ENCODE measurements at regions not wholly inside any gene's neighbourhood (a gene's known extent, or its start where the extent isn't known, plus 50 kb on each side); places are given as distances from the start of the nearest gene placed in this dataset.

DNA sequence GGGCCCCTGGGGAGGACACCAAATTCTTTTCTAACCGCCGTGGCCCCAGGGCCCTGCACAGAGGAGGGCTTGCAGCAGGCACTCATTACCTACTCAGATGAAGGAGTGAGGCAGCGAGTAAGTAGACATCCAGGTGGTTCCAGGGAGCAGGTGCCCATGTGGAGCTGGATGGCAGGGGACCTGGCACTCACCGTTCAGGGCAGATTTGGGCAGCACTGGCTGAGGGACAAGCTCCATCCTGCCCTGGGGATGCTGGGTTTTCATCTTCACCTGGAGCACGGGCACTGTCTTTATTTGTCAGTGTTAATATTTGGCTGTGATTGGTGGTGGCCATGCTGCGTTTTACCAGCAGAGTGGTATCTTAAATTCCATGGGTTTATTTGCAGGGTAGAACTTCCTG, 1182.7 kb downstream of the BRD1 start:
- no peak overlapping the region for H3K4me3 ChIP-seq (ENCODE audit: low read depth, low read length)

DNA sequence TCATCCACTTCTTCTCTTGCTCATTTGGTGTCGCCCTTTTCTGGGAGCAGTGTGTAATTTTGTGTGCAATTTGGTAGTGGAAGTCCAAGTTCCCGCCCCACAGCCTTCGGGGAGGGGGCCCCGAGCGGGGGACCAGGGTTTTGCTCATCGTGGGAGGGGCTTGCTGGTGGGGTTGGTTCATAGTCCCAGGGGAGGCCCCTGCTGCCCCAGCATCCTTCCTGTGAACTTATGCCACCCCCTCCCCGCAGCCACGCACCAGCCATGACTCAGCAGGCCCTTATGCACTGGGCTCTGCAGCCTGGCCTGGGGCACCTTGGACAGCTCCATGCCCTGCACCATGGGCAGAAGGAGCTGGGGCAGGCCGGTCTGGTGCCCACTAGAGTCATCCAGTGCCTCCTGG, 1183.6 kb downstream of the BRD1 start:
- no peak overlapping the region for H3K4me3 ChIP-seq (ENCODE audit: low read depth, low read length)

DNA sequence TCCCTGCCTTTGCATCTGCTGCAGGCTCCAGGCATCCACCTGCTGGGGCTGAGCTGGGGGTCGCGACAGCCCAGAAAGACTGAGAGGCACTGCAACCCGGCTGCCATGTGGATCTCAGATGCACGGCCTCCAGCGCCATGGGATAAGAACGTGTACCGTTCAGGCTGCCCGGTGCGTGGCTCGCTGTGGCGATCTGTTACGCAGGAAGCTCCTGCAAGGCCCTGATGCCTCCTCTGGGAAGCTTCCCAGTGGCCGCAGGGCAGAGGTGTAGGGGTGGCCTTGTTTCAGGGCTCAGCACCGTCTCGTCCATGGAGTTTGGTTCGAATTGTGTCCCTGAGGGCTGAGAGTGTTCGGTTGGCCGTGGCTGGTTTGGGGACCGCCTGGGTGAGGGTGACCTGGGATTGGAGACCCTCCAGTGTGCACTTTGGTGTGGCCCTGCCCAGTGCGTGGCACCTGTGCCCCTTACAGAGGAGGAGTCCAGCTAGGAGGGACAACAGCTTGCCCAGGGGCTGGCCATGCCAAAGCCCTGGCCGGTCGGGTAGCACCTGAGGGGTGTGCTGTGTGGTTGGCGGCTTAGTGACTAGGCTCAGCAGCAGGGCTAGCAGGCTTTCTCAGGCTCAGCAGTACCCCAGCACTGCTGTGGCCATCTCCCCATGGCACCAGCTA, 1184.5 kb downstream of the BRD1 start:
- H3K4me3 ChIP-seq (ENCODE audit: low read depth, low read length): no peak overlapping the region

DNA sequence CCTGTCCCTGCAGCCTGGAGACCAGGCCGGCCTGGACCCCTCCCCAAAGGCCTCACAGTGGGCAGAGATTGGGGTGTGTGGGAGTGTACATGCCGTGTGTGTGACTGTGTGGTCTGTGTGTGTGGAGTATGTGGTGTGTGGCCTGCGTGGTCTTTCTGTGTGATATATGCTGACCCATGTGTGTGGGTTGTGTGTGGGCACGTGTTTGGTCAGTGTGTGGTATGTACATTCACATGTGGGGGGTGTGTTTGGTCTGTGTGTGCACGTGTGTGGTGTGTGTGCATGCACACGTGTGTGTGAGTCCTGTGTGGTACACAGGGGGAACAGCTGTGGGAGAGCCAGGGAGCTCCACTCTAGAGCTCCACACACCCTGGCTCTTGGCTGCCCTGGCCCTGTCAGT, 1185.1 kb downstream of the BRD1 start:
- H3K4me3 ChIP-seq (ENCODE audit: low read depth, low read length): no peak overlapping the region

DNA sequence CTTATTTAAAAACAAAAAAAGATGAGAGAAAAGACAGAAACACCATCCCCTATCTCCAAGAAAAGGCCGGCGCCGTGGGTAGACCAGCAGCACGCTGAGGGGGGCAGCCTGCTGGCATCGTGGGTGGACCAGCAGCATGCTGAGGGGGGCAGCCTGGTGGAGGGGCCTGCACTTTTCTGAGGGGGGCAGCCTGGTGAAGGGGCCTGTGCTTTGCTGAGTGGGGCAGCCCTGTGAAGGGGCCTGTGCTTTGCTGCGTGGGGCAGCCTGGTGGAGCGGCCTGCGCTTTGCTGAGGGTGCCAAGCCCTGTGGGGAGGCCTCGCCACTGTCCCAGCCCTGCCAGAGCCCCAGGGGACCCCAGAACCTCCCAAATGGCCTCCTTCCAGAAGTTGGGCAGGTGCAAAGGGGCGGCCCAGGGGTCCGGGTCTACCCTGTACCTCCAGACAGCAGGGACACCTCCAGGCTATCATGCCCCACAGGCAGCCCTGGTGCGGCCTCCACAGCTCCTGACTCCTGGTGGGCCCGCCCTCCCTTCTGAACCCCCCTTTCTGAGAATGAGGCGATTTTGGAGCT, 1185.7 kb downstream of the BRD1 start:
- no peak overlapping the region for H3K4me3 ChIP-seq (ENCODE audit: low read depth, low read length)

DNA sequence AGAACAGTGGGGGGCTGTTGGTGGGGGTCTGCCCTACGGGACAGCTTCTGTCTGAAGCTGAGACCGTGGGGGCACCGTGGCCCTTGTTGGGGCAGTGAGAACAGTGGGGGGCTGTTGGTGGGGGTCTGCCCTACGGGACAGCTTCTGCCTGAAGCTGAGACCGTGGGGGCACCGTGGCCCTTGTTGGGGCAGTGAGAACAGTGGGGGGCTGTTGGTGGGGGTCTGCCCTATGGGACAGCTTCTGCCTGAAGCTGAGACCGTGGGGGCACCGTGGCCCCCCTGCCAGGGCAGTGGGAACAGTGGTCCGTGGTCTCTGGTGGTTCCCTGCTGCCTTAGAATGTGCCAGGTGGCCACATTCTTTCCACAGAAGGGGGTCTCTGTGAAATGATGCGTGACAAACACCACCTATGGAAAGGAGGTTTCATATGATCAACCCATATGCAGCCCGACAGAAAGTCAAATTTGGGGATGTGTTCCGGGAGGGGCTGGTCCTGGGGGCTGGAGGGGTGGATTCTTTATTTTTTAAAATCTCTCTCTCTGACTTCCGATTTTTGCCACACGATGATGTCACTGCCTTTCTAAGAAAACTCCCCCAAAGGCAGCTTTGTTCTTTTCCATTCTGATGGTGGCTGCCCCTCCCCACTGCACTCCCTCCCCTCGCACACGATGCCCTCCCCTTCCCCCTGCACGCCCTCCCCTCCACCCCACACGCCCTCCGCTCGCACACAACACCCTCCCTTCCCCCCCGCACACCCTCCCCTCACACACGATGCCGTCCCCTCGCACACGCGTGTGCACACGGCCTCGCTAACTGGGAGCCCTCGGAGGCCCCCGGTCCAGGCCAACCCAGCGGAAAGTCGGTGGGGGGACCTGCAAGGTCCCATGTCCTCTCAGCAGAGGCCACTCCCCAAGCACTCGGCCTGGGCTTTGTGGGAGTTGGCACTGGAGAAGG, 1186.5 kb downstream of the BRD1 start:
- no peak overlapping the region for H3K4me3 ChIP-seq (ENCODE audit: low read depth, low read length)

DNA sequence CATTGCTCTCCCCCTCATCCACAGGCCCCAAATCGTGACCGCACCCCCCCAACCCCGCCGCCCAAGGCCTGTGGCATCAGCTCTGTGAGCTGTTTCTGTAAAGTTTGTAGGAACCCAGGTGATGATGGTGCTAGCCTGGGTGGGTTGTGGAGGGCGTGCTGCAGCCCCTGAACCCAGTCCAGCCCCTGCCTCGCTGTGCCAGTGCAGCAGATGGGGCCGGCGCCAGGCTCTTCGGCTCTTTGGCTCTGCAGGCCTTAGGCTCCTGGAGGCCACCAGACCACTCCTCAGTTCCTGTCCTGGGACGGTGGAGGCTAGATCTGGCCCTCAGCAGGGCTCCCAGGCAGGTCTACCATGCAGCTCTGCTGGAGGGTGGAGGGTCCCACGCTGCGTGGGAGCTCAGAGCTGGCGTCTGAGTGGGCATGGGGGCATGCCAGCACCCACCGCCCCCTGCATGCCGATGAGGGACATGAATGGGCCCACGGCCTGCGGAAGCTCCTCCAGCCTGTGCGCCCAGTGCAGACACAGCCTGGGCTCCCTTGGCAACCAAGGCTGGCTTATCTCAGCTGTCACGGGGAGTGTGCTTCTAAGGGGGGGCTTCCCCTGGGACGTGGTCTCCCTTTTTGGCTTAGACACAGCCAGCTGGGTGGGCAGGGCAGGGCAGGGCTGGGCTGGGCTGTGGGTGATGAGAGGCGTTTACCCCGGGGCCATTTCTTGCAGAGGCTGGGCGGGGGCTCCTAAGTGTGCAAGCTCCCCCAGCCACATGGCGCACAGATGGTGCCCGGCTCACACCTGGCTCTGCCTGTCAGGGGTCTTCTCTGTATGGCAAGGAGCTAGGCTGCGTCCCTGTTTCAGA, 1187.6 kb downstream of the BRD1 start:
- H3K4me3 ChIP-seq (ENCODE audit: low read depth, low read length): no peak overlapping the region

DNA sequence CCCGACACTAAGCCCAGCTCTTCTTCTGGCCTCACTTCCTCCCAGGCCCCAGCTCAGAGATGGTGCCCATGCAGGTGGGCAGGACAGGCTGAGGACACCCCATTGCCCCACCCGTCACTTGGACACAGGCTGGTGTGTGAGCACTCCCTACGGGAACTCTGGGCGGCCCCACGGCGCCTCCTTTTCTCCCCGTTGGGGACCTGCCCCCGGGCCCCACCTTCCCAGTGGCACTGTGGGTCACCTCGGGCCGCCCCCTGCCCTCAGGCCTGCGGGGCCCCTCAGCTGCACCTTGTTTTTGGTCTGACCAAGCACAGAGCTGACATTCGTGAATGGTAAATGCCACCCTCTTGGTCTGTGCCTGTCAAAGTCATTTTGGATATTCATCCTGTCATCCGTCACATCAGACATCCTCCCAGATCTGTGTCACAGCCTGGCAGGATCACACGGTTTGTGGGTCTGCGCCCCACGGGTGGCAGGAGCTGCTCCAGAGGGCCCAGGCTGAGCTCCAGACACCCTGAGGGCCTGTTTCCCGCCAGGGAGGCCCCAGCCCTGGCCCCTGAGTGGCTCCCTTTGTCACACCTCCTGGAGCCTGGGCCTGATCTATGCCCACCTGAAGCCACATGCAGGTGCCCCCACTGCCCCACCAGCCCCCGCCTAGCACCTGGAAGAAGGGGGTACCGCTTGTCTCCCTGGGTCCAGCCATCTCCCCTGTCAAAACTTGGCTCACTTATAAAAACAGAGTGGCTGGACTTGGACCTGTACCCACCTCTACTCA, 1188.5 kb downstream of the BRD1 start:
- no peak overlapping the region for H3K4me3 ChIP-seq (ENCODE audit: low read depth, low read length)

DNA sequence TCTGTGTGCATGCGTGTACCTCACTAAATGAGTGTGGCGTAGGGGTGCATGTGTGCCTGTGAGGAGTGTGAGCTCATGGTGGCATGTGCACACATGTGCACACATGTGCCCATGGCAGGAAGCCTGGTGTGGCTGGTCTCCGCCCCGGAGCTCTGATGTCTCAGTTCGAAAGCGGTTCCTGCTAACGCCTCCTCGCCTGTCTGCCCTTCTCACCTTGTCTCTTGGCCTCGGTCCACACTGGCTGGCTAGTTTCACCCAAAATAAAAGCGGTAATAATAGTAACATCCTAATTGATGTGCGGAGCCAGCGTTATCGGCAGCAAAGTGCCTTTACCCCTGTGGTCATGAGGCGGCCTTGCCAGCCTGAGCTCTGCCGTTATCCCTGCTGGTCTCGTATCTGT, 1190.4 kb downstream of the BRD1 start:
- H3K4me3 ChIP-seq (ENCODE audit: low read depth, low read length): no peak overlapping the region

DNA sequence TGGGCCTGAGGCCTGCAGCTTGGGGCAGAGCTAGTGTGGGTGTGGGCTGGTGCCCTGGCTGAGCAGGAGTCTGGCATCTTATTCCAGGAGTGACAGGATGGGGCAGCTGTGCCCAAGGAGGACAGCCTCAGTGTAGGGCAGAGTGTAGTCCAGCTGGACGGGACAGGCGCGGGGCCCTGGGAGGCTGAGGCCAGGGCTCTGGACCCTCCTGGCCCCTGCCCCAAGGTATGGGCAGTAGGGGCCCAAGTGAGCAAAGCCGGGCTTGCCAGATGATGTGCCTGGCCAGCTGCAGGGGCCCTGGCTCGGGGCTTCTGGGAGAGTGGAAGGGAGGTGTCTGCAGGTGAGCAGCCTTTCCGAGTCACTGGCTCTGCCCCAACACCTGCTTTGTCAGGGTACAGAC, 1190.9 kb downstream of the BRD1 start:
- H3K4me3 ChIP-seq (ENCODE audit: low read depth, low read length): no peak overlapping the region

DNA sequence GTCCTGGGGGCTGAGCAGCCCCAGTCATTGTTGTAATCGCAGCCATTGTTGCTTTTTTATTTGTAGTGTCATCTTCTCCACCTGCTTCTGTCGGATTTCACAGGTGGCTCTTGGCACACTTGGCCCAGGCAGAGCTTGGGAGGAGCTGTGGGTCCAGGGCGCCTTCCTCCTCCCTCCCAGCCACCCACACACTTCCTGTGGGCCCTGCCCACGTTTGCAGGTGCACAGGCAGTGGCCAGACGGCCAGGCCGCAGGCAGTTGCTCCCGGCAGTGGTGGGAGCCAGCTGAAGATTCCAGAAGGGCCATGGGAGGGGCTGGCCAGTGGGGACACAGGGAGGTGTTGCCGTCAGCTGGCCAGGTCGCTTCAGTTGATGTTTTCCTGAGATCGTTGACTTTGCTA, 1191.9 kb downstream of the BRD1 start:
- H3K4me3 ChIP-seq (ENCODE audit: low read depth, low read length): no peak overlapping the region

DNA sequence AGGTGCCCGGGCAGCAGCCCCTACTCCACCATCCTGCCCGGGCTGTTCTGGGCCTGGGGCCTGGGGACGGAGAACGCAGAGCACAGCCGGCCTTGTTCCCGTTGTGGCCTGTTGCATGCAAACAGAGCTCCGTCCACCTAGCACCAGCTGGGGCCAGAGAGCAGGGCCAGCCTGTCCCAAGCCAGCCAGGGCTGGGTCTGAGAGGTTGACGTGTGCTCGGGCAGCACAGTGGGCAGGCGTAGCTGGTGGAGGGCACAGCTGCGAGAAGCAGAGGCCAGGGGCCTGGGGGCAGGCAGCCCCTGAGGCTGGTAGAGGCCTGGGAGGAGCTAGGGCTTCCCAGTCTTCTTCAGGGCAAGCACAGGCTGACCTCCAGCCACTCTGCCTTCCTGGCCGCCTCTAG, 1192.6 kb downstream of the BRD1 start:
- H3K4me3 ChIP-seq (ENCODE audit: low read depth, low read length): no peak overlapping the region

DNA sequence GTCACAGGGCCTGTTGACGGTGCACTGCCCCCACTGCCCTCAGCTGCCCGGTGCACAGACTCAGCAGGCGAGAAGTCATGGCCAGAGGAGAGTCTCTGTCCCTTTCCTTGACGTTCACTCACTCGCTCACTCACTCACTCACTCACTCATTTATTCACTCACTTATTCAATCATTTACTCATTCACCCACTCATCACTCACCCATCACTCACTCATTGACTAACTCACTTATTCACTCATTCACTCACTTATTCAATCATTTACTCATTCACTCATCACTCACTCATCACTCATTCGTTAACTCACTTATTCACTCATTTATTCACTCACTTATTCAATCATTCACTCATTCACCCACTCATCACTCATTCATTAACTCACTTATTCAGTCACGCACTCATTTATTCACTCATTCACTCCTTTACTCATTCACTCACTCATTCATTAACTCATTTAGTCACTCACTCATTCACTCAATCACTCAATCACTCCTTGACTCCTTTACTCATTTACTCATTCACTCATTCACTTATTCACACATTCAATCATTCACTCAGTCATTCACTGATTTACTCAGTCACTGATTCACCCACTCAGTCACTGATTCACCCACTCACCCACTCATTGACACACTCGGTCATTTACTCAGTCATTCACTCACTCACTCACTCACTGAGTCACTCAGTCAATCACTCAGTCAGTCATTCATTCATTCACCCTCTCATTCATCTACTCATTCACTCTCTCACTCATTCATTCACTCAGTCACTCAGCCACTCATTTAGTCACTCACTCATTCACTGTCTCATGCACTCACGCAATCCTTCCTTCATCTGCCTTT, 1193.5 kb downstream of the BRD1 start:
- no peak overlapping the region for H3K4me3 ChIP-seq (ENCODE audit: low read depth, low read length)

DNA sequence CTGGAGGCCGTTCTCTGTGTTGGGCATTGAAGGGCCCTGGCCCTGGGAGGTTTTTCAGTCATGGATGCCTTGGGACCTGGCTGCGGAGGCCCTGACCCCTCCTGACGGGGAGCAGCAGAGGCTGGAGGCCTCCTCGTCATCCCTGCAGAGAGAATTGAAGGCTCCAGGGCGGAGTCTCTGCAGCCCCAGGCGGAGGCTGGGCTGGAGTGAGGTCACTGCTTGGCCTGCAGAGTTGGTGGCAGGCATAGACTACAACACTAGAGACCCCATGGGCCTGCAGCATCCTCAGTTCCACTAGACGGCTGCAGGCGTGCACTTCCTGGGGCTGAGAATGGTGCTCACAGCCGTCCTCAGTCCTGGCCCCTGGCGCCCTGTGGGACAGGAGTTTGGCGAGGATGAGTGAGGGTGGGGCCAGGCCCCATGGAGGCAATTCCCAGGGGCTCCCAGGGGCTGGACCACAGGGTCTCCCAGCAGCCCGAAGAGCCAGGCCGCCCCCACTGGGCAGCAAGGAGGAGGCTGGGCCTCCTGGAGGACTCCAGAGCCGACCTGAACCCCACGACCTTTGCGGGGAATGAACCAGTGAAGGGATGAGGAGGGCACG, 1194.9 kb downstream of the BRD1 start:
- no peak overlapping the region for H3K4me3 ChIP-seq (ENCODE audit: low read depth, low read length)

DNA sequence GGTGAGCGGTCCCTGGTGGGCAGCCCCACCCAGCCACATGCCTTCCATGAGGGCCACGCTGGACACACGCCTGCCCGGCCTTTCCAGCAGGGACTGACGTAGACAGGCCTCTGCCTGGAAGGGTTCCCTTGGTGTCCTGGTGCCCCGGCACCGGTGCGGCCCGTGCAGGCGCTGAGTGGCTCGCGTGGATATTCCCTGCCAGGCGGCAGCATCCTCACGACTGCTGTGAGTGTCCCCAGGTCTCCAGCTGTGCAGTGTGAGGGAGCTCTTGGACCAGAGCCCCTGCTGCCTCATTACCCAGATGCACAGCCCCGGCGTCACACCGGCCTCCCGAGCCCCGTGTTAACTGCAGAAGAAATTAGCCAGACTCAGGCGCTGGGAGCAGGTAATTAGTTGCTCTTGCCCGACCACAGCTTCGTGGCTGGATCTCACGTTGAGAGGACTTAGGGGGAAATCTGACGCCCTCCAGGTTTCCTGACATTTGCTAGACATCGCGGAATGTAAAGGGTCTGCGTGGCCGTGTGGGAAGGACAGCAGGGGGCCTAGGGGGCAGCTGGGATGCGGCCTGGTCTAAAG, 1196.3 kb downstream of the BRD1 start:
- no peak overlapping the region for H3K4me3 ChIP-seq (ENCODE audit: low read depth, low read length)

DNA sequence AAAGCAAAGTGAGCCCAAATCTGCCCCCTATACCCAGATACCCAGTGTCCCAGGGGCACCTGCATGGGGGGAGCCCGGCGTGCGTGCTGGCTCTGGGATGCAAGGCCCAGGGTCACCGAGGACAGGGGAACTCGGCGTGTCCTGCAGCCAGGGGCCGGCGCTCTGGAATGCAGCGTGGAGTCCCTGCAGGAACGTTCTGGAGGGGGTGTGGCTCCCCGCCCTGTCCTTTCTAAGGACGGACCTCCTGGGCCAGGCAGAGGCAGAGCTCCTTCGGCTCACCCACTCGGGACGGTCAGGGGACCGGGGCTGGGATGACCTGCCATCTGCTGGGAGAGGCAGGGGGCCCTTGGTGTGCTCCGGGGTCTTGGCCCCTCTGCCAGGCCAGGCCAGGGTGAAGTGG, 1196.8 kb downstream of the BRD1 start:
- no peak overlapping the region for H3K4me3 ChIP-seq (ENCODE audit: low read depth, low read length)

DNA sequence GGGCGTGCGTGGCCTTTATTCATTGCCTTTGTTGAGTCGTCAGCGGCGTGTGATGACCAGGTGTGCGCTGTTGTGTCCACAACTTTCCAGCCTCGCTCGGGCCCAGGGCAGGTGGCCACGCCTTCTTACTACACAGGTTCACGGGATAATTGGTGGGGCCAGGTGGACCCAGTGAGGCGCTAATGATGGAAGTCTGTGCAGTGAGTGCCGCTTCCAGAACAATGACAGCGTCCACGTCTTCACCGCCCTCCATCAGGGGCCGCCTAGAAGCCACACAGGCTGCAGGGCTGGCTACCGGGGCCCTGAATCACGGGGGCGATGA, 1197.3 kb downstream of the BRD1 start:
- no peak overlapping the region for H3K4me3 ChIP-seq (ENCODE audit: low read depth, low read length)

DNA sequence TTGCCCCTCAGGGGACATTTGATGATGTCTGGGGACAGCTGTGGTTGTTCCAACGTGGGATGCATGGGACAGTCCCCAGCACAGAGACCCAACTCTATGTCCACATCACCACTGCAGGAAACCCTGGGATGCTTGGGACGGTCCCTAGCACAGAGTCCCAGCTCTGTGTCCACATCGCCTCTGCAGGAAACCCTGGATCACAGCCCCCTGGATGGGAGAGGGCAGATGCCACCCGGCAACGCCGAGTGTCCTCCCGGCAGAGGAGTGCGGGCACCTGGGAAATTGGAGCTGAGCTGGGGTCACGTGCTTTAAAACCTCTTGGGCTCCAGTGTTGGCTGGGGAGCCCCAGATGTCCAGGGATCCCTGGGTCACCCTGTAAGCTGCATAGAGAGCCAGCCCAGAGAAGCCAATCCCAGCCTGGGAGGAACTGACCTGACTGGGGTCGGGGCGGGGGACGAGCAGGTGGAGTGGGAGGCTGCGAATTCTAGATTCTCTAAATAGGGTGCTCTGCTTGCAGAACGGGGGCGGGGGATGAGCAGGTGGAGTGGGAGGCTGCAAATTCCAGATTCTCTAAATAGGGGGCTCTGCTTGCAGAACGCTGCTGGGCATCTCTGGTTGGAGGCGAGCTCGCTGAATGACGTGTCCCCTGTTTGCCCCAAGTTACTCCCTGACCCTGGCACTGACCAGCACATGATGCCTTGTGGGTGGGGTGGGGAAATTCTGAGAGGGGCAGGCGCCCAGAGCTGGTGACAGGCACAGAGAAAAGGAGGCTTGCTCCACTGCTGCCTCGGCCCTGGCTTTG, 1197.8 kb downstream of the BRD1 start:
- H3K4me3 ChIP-seq (ENCODE audit: low read depth, low read length): no peak overlapping the region
